SU-DHL-6 (cell line): ENCODE measurements at regions not wholly inside any gene's neighbourhood (a gene's known extent, or its start where the extent isn't known, plus 50 kb on each side); places are given as distances from the start of the nearest gene placed in this dataset.
"Not testable (repeated sequence)": the region's sequence is repeated elsewhere in the genome, so short reads cannot be mapped to it uniquely, and the experiment has no call there.

Experiments used
- H2AFZ ChIP-seq: fragments of 200-600 bp; sonication (generic); 2 replicates; pipeline ENCODE4 v1.6.1; 2014; ENCODE audit warnings: low read depth, mild to moderate bottlenecking, moderate library complexity, mixed read lengths, antibody characterized with exemption, low read length; ENCODE audit not compliant: severe bottlenecking
- H3F3A ChIP-seq: fragments of 200-600 bp; shearing (Covaris generic); 2 replicates; pipeline ENCODE4 v1.6.0; 2016; ENCODE audit warnings: antibody characterized with exemption, mild to moderate bottlenecking; ENCODE audit not compliant: insufficient read depth
- H3K27ac ChIP-seq: fragments of 200-600 bp; sonication (generic); 2 replicates; pipeline ENCODE4 v1.5.1; 2016; ENCODE audit warnings: low read depth, mild to moderate bottlenecking, low read length, moderate library complexity, mixed read lengths
- H3K27me3 ChIP-seq: fragments of 200-600 bp; sonication (generic), shearing (Covaris generic); 2 replicates; pipeline ENCODE4 v1.6.0; 2014; ENCODE audit warnings: mild to moderate bottlenecking, low read length
- H3K36me3 ChIP-seq: fragments of 200-600 bp; sonication (generic); 2 replicates; pipeline ENCODE4 v1.6.1; 2014; ENCODE audit warnings: mild to moderate bottlenecking, low read length, mixed read lengths
- H3K4me2 ChIP-seq: fragments of 300-600, 200-600 bp; shearing (Covaris generic), sonication (generic); 2 replicates; pipeline ENCODE4 v1.6.0; 2014; ENCODE audit warnings: low read length, low read depth, mild to moderate bottlenecking; ENCODE audit not compliant: poor library complexity, severe bottlenecking
- H3K4me3 ChIP-seq: fragments of 200-600 bp; sonication (generic); 2 replicates; pipeline ENCODE4 v1.5.1; 2014; ENCODE audit warnings: antibody characterized with exemption, low read length, mild to moderate bottlenecking, mixed read lengths; ENCODE audit not compliant: insufficient read depth, poor library complexity, severe bottlenecking
- H3K79me2 ChIP-seq: fragments of 200-600 bp; sonication (generic); 2 replicates; pipeline ENCODE4 v1.6.1; 2014; ENCODE audit warnings: mild to moderate bottlenecking, low read length, moderate library complexity; ENCODE audit not compliant: insufficient read depth
- H3K9ac ChIP-seq: fragments of 200-600 bp; sonication (generic); 2 replicates; pipeline ENCODE4 v1.7.0; 2014; ENCODE audit warnings: mild to moderate bottlenecking, low read length
- H3K9me2 ChIP-seq: fragments of 200-600 bp; sonication (generic); replicated peaks from 2 replicates; pipeline ENCODE4 v1.6.1; 2014; ENCODE audit warnings: low read length; ENCODE audit not compliant: insufficient read depth
- H3K9me3 ChIP-seq: fragments of 200-600 bp; sonication (generic); 2 replicates; pipeline ENCODE4 v1.6.1; 2014; ENCODE audit warnings: low read length, mixed read lengths; ENCODE audit not compliant: insufficient read depth
- H4K20me1 ChIP-seq: fragments of 200-600 bp; sonication (generic); 2 replicates; pipeline ENCODE4 v1.6.1; 2014; ENCODE audit warnings: low read depth, mild to moderate bottlenecking, antibody characterized with exemption, low read length, moderate library complexity, mixed read lengths
- EZH2phosphoT487 ChIP-seq: fragments of 200-600 bp; sonication (generic), shearing (Covaris generic); conservative IDR thresholded peaks from 2 replicates; pipeline ENCODE4 v1.6.1; 2018; ENCODE audit warnings: mild to moderate bottlenecking, antibody characterized with exemption, low read length, moderate library complexity, mixed read lengths
- TF ChIP-seq, protein P1 (sequence below): fragments of 200-600 bp; sonication (generic); IDR thresholded peaks from one replicate; pipeline ENCODE4 v1.5.1; 2017; ENCODE audit warnings: antibody characterized with exemption, mild to moderate bottlenecking, low read length, moderate library complexity; ENCODE audit not compliant: insufficient read depth, poor library complexity, severe bottlenecking

DNA sequence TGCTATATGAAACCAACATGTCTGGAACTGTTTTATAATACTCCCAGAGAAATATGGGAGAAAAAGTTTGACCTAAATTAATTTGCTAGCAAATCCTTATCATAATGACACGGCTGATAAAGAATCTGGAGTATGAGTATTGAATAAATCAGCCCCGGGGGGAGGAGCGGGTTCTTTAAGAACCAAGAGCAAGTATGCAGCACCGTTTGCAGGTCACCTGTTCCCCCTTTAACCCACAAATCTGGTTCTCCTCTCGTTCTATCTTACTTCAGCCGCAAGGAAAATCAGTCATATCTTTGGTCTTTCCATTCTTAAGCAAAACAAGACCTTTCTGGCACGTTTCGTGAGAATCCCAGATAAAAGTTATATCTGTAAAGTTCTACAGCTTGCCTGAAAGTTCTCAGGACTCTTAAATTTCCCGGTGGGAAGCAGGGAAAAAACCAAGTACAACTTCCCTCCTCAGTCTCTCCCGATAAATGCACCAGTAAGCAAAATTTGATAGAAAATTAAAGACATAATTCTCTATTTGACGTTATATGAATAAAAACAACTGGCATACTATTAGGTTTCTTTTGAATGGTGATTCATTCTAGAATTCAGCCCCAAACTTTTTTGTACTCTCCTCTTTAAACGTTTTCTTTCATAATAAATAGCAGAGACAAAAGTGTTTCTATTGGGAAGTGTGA is 348.6 kb downstream of the ZBBX start:
- no peak for TF ChIP-seq EZH2phosphoT487
- TF ChIP-seq, protein P1, sequence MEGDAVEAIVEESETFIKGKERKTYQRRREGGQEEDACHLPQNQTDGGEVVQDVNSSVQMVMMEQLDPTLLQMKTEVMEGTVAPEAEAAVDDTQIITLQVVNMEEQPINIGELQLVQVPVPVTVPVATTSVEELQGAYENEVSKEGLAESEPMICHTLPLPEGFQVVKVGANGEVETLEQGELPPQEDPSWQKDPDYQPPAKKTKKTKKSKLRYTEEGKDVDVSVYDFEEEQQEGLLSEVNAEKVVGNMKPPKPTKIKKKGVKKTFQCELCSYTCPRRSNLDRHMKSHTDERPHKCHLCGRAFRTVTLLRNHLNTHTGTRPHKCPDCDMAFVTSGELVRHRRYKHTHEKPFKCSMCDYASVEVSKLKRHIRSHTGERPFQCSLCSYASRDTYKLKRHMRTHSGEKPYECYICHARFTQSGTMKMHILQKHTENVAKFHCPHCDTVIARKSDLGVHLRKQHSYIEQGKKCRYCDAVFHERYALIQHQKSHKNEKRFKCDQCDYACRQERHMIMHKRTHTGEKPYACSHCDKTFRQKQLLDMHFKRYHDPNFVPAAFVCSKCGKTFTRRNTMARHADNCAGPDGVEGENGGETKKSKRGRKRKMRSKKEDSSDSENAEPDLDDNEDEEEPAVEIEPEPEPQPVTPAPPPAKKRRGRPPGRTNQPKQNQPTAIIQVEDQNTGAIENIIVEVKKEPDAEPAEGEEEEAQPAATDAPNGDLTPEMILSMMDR: no peak
- Histone ChIP-seq H3K27ac (no peak overlapping the region), H3K9me3 (no peaks in the 10 kb centered on the region), H3K9me2 (no peaks in the 10 kb centered on the region), H3K79me2 (no peaks in the 10 kb centered on the region), H3F3A (no peaks in the 10 kb centered on the region), H3K9ac (no peak overlapping the region), H3K4me3 (no peak overlapping the region), H4K20me1 (no peaks in the 10 kb centered on the region), H3K4me2 (no peak overlapping the region), H2AFZ (no peak overlapping the region), H3K27me3 (no peaks in the 10 kb centered on the region), H3K36me3 (no peaks in the 10 kb centered on the region)

- H3K36me3 ChIP-seq: no peaks in the 10 kb centered on the region
- no peak overlapping the region for H3K4me2 ChIP-seq
- H3K27me3 ChIP-seq: no peaks in the 10 kb centered on the region
- no peak overlapping the region for H3K4me3 ChIP-seq
- H3F3A ChIP-seq: no peaks in the 10 kb centered on the region
- no peak overlapping the region for H3K27ac ChIP-seq
- H3K9me3 ChIP-seq: no peaks in the 10 kb centered on the region
- H4K20me1 ChIP-seq: no peaks in the 10 kb centered on the region
- no peak overlapping the region for H2AFZ ChIP-seq
- TF ChIP-seq EZH2phosphoT487: no peak
- TF ChIP-seq, protein P1: no peak
- H3K79me2 ChIP-seq: no peaks in the 10 kb centered on the region
- H3K9ac ChIP-seq: no peak overlapping the region
- no peaks in the 10 kb centered on the region for H3K9me2 ChIP-seq
Measured at GRCh38 chr3:167030082-167030725, 349.9 kb downstream of the ZBBX start.

DNA sequence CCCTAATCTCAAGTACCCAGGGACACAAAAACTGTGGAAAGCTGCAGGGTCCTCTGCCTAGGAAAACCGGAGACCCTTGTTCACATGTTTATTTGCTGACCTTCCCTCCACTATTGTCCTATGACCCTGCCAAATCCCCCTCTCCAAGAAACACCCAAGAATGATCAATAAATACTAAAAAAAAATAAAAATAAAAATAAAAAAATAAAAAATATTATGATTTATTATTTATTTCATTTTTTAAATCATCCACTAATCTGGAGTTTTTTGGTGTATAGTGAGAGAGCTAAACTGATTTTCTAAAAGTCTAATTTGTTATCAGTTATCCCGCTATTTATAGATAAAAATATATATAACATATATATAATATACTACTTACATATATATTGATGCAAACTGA is 360.6 kb downstream of the ZBBX start:
- H3K9ac ChIP-seq, H3K9me2 ChIP-seq, H3K9me3 ChIP-seq, H3K4me2 ChIP-seq, H3K27me3 ChIP-seq, H3K36me3 ChIP-seq, H3K4me3 ChIP-seq, H3F3A ChIP-seq, H3K27ac ChIP-seq, H4K20me1 ChIP-seq, H2AFZ ChIP-seq, H3K79me2 ChIP-seq: not testable (repeated sequence)

GRCh38 chr3:167018591-167019111 is 361.4 kb downstream of the ZBBX start:
- not testable (repeated sequence) for H3F3A ChIP-seq, H3K27ac ChIP-seq, H3K27me3 ChIP-seq, H3K9ac ChIP-seq, H3K9me3 ChIP-seq, H3K79me2 ChIP-seq, H2AFZ ChIP-seq, H3K9me2 ChIP-seq, H3K4me3 ChIP-seq, H3K4me2 ChIP-seq, H3K36me3 ChIP-seq, H4K20me1 ChIP-seq
